ENCODE measurements at regions not wholly inside any gene's neighbourhood (a gene's known extent, or its start where the extent isn't known, plus 50 kb on each side); places are given as distances from the start of the nearest gene placed in this dataset.
"Not testable (repeated sequence)": the region's sequence is repeated elsewhere in the genome, so short reads cannot be mapped to it uniquely, and the experiment has no call there.

- no peak for DNase-seq (ENCODE audit: low spot score)
Observed at GRCh38 chr1:98575955-98576354, 85.6 kb upstream of the SNX7 start.

- DNase-seq (ENCODE audit: low spot score) = no peak
Observed at GRCh38 chr1:98565951-98566350, 95.6 kb upstream of the SNX7 start.

- DNase-seq (ENCODE audit: low spot score) = no peak
Observed at GRCh38 chr1:98559291-98559690, 102.2 kb upstream of the SNX7 start.

GRCh38 chr1:98557895-98558294 is 103.6 kb upstream of the SNX7 start:
- DNase-seq (ENCODE audit: low spot score) = peak; percentile 16

- peak; percentile 48 for DNase-seq (ENCODE audit: low spot score)
Observed at GRCh38 chr1:98556521-98557158, 104.9 kb upstream of the SNX7 start.

- DNase-seq (ENCODE audit: low spot score) = no peak
Observed at GRCh38 chr1:98555814-98556213, 105.7 kb upstream of the SNX7 start.

- DNase-seq (ENCODE audit: low spot score) = not testable (repeated sequence)
Observed at GRCh38 chr1:98552576-98553074, 108.9 kb upstream of the SNX7 start.

GRCh38 chr1:98550076-98550475 is 111.4 kb upstream of the SNX7 start:
- DNase-seq (ENCODE audit: low spot score) = no peak

- no peak for DNase-seq (ENCODE audit: low spot score)
Observed at GRCh38 chr1:98546319-98546718, 115.2 kb upstream of the SNX7 start.

GRCh38 chr1:98538106-98538505 is 123.4 kb upstream of the SNX7 start:
- no peak for DNase-seq (ENCODE audit: low spot score)

- DNase-seq (ENCODE audit: low spot score) = no peak
Observed at GRCh38 chr1:98523256-98523655, 138.3 kb upstream of the SNX7 start.

GRCh38 chr1:98516306-98516705 is 145.2 kb upstream of the SNX7 start:
- no peak for DNase-seq (ENCODE audit: low spot score)

- no peak for DNase-seq (ENCODE audit: low spot score)
Observed at GRCh38 chr1:98515744-98516143, 145.8 kb upstream of the SNX7 start.

- not testable (repeated sequence) for DNase-seq (ENCODE audit: low spot score)
Observed at GRCh38 chr1:98512216-98512615, 149.3 kb upstream of the SNX7 start.

GRCh38 chr1:98503771-98504170 is 157.8 kb upstream of the SNX7 start:
- DNase-seq (ENCODE audit: low spot score) = no peak

- DNase-seq (ENCODE audit: low spot score) = peak; percentile 10
Observed at GRCh38 chr1:98502937-98503336, 158.6 kb upstream of the SNX7 start.

- no peak for DNase-seq (ENCODE audit: low spot score)
Observed at GRCh38 chr1:98500324-98500723, 161.2 kb upstream of the SNX7 start.

- no peak for DNase-seq (ENCODE audit: low spot score)
Observed at GRCh38 chr1:98498651-98499050, 162.9 kb upstream of the SNX7 start.

GRCh38 chr1:98497497-98497896 is 164.0 kb upstream of the SNX7 start:
- DNase-seq (ENCODE audit: low spot score) = no peak

- no peak for DNase-seq (ENCODE audit: low spot score)
Observed at GRCh38 chr1:98496256-98496995, 165.1 kb upstream of the SNX7 start.

GRCh38 chr1:98493469-98493868 is 168.1 kb upstream of the SNX7 start:
- no peak for DNase-seq (ENCODE audit: low spot score)

GRCh38 chr1:98490099-98490498 is 171.4 kb upstream of the SNX7 start:
- DNase-seq (ENCODE audit: low spot score) = no peak

GRCh38 chr1:98487620-98488019 is 173.9 kb upstream of the SNX7 start:
- DNase-seq (ENCODE audit: low spot score) = no peak

GRCh38 chr1:98482611-98483010 is 178.9 kb upstream of the SNX7 start:
- DNase-seq (ENCODE audit: low spot score) = no peak
